ENCODE measurements at regions not wholly inside any gene's neighbourhood (a gene's known extent, or its start where the extent isn't known, plus 50 kb on each side); places are given as distances from the start of the nearest gene placed in this dataset.

GRCh38 chr5:68431186-68431585 is 215.6 kb downstream of the PIK3R1 start:
- no peak for DNase-seq (ENCODE audit: low read depth in 2 of 2)

GRCh38 chr5:68431601-68432337 is 216.2 kb downstream of the PIK3R1 start:
- DNase-seq (ENCODE audit: low read depth in 2 of 2) = no peak

GRCh38 chr5:68432682-68433081 is 217.1 kb downstream of the PIK3R1 start:
- DNase-seq (ENCODE audit: low read depth in 2 of 2) = no peak

GRCh38 chr5:68433526-68433922 is 218.0 kb downstream of the PIK3R1 start:
- no peak for DNase-seq (ENCODE audit: low read depth in 2 of 2)

- peak; percentile 94 to 95 for DNase-seq (ENCODE audit: low read depth in 2 of 2)
Observed at GRCh38 chr5:68433923-68434879, 218.6 kb downstream of the PIK3R1 start.

- no peak for DNase-seq (ENCODE audit: low read depth in 2 of 2)
Observed at GRCh38 chr5:68435611-68436010, 220.1 kb downstream of the PIK3R1 start.

GRCh38 chr5:68436686-68437520 is 221.3 kb downstream of the PIK3R1 start:
- DNase-seq (ENCODE audit: low read depth in 2 of 2) = no peak

- no peak for DNase-seq (ENCODE audit: low read depth in 2 of 2)
Observed at GRCh38 chr5:68438876-68439275, 223.3 kb downstream of the PIK3R1 start.

GRCh38 chr5:68440245-68440644 is 224.7 kb downstream of the PIK3R1 start:
- no peak for DNase-seq (ENCODE audit: low read depth in 2 of 2)

- DNase-seq (ENCODE audit: low read depth in 2 of 2) = no peak
Observed at GRCh38 chr5:68440651-68441050, 225.1 kb downstream of the PIK3R1 start.

- no peak for DNase-seq (ENCODE audit: low read depth in 2 of 2)
Observed at GRCh38 chr5:68441309-68442073, 225.9 kb downstream of the PIK3R1 start.

GRCh38 chr5:68443091-68443490 is 227.5 kb downstream of the PIK3R1 start:
- no peak for DNase-seq (ENCODE audit: low read depth in 2 of 2)

- DNase-seq (ENCODE audit: low read depth in 2 of 2) = no peak
Observed at GRCh38 chr5:68444048-68444447, 228.5 kb downstream of the PIK3R1 start.

- no peak for DNase-seq (ENCODE audit: low read depth in 2 of 2)
Observed at GRCh38 chr5:68444833-68445232, 229.3 kb downstream of the PIK3R1 start.

- DNase-seq (ENCODE audit: low read depth in 2 of 2) = no peak
Observed at GRCh38 chr5:68445257-68446069, 229.9 kb downstream of the PIK3R1 start.

- no peak for DNase-seq (ENCODE audit: low read depth in 2 of 2)
Observed at GRCh38 chr5:68446070-68446357, 230.5 kb downstream of the PIK3R1 start.

GRCh38 chr5:68446487-68446894 is 230.9 kb downstream of the PIK3R1 start:
- DNase-seq (ENCODE audit: low read depth in 2 of 2) = no peak

GRCh38 chr5:68447136-68447929 is 231.8 kb downstream of the PIK3R1 start:
- DNase-seq (ENCODE audit: low read depth in 2 of 2) = no peak

- no peak for DNase-seq (ENCODE audit: low read depth in 2 of 2)
Observed at GRCh38 chr5:68449380-68449779, 233.8 kb downstream of the PIK3R1 start.
